Brain microvascular endothelial cell (primary cell): ENCODE measurements at regions not wholly inside any gene's neighbourhood (a gene's known extent, or its start where the extent isn't known, plus 50 kb on each side); places are given as distances from the start of the nearest gene placed in this dataset.
"Not testable (repeated sequence)": the region's sequence is repeated elsewhere in the genome, so short reads cannot be mapped to it uniquely, and the experiment has no call there.

Source experiments
- DNase-seq: peaks from one replicate; pipeline ENCODE4 v3.0.0-alpha.2; 2020
- H3K27ac ChIP-seq: fragments of 250-450 bp; sonication (Bioruptor Pico); 2 replicates; pipeline ENCODE4 v1.5.1; 2020; ENCODE audit warnings: mild to moderate bottlenecking, moderate library complexity
- H3K27me3 ChIP-seq: fragments of 250-450 bp; sonication (Bioruptor Pico); replicated peaks from 2 replicates; pipeline ENCODE4 v1.5.1; 2020; ENCODE audit warnings: mild to moderate bottlenecking
- H3K36me3 ChIP-seq: fragments of 250-450 bp; sonication (Bioruptor Pico); replicated peaks from 2 replicates; pipeline ENCODE4 v1.5.1; 2020; ENCODE audit warnings: mild to moderate bottlenecking
- H3K4me3 ChIP-seq: 2 replicates; pipeline ENCODE4 v1.5.1; 2011; ENCODE audit warnings: low read depth, mild to moderate bottlenecking, control low read depth, low read length, moderate library complexity
- in situ Hi-C: cut with HindIII; loops from 2 replicates; pipeline ENCODE4 v1.10.0; 2017; ENCODE audit warnings: low sequenced_read_pairs, low pct_ligation_motif_present

GRCh38 chr15:84512324-84512723, 88.5 kb upstream of the ZSCAN2 start:
- H3K4me3 ChIP-seq, in situ Hi-C loops, H3K27ac ChIP-seq, H3K27me3 ChIP-seq, DNase-seq, H3K36me3 ChIP-seq: not testable (repeated sequence)

DNA sequence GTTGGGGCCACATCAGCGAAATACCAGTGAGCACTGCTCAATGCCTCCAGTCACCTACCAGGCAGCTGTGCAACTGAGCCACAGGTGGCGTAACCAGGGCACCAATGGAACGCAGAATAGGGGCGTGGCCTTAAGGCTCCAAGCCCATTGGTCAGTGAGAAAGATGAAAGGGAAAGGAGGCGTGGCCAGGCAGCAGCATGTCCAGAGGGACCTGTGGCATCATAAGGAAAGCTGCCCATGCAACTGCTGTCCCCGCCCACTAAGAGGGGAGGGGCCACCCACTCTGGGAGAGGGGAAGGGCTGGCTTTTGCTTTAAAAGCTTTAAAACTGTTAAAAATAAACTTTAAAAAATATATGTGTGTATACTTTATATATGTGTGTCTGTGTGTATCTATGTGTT, 84.0 kb upstream of the ZSCAN2 start:
- H3K36me3 ChIP-seq, H3K4me3 ChIP-seq, in situ Hi-C loops, H3K27ac ChIP-seq, H3K27me3 ChIP-seq, DNase-seq: not testable (repeated sequence)

GRCh38 chr15:84525491-84526344, 75.1 kb upstream of the ZSCAN2 start:
- H3K4me3 ChIP-seq, H3K36me3 ChIP-seq, H3K27ac ChIP-seq, in situ Hi-C loops, H3K27me3 ChIP-seq: not testable (repeated sequence)
- DNase-seq: peak; percentile 77

- DNase-seq, H3K27me3 ChIP-seq, in situ Hi-C loops, H3K4me3 ChIP-seq, H3K27ac ChIP-seq, H3K36me3 ChIP-seq: not testable (repeated sequence)
These were observed 70.1 kb upstream of the ZSCAN2 start for GRCh38 chr15:84530751-84531150.

- H3K27ac ChIP-seq, in situ Hi-C loops, DNase-seq, H3K4me3 ChIP-seq, H3K36me3 ChIP-seq, H3K27me3 ChIP-seq: not testable (repeated sequence)
These were observed 69.6 kb upstream of the ZSCAN2 start for GRCh38 chr15:84531223-84531622.

- in situ Hi-C loops, H3K4me3 ChIP-seq, DNase-seq, H3K27me3 ChIP-seq, H3K36me3 ChIP-seq, H3K27ac ChIP-seq: not testable (repeated sequence)
These were observed 69.0 kb upstream of the ZSCAN2 start for GRCh38 chr15:84531709-84532367.

DNA sequence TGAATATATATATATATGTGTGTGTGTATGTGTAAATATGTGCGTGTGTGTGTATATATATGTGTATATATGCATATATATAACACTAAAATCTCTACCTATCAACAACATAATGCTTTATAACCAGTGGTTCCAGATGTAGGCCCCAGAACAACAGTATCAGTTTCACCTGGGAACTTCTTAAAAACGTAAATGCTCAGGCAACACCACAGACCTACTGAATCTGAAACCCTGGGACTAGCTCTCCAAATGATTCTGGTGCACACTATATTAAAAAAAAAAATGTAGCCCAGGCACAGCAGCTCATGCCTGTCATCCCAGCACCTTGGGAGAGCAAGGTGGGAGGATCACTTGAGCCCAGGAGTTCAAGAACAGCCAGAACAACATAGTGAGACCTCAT, 67.1 kb upstream of the ZSCAN2 start:
- H3K4me3 ChIP-seq, H3K27me3 ChIP-seq, H3K27ac ChIP-seq, DNase-seq, in situ Hi-C loops, H3K36me3 ChIP-seq: not testable (repeated sequence)

- in situ Hi-C loops, H3K4me3 ChIP-seq, H3K27me3 ChIP-seq, H3K36me3 ChIP-seq, DNase-seq, H3K27ac ChIP-seq: not testable (repeated sequence)
These were observed 66.1 kb upstream of the ZSCAN2 start for GRCh38 chr15:84534561-84535235.

DNA sequence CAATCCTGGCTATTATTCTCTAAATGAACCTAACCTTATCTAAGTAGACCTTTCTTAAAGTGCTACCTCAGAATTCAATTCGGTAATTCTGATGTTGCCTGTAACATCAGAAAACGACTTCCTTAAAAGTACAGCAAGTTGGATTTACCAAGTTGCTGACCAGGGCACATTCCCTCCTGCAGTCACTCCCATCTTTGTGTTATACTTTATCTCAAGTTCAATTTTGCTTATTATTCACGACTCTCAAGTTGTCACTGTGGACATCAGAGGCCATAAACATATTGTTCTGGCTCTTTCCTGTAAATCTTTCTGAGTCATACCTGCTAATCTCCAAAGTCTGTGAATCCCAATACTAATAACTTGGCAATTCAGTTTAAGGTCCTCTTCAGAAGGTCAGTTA, 64.6 kb upstream of the ZSCAN2 start:
- in situ Hi-C loops, H3K36me3 ChIP-seq, DNase-seq, H3K27ac ChIP-seq, H3K4me3 ChIP-seq, H3K27me3 ChIP-seq: not testable (repeated sequence)

GRCh38 chr15:84544586-84544985, 56.2 kb upstream of the ZSCAN2 start:
- H3K27me3 ChIP-seq, in situ Hi-C loops, DNase-seq, H3K27ac ChIP-seq, H3K4me3 ChIP-seq, H3K36me3 ChIP-seq: not testable (repeated sequence)

GRCh38 chr15:84547150-84547549, 53.7 kb upstream of the ZSCAN2 start:
- DNase-seq, in situ Hi-C loops: not testable (repeated sequence)

DNA sequence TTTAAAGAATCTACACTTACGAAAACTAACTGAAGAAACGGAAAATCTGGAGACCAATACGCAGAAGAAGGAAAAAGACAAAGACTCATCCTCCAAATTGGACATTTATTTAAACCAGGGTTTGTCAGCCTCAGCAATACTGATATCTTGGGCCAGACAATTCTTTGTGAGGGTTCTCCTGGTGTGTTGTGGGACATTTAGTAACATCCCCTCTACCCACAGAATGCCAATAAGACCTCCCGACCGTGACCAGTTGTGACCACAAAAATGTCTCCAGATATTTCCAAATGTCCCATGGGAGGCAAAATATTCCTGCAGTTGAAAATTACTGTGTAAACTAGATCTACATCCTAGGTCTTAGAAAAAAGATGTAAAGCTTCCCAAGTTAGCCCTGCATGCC, 50.3 kb upstream of the ZSCAN2 start:
- DNase-seq: peak; percentile 36
- H3K27me3 ChIP-seq, H3K36me3 ChIP-seq, H3K4me3 ChIP-seq, in situ Hi-C loops, H3K27ac ChIP-seq: not testable (repeated sequence)

More at GRCh38 chr15:84547150-84547549, 53.7 kb upstream of the ZSCAN2 start:
- H3K27ac ChIP-seq, H3K4me3 ChIP-seq, H3K27me3 ChIP-seq, H3K36me3 ChIP-seq: not testable (repeated sequence)
